GM23338 (cell line): ENCODE measurements at regions not wholly inside any gene's neighbourhood (a gene's known extent, or its start where the extent isn't known, plus 50 kb on each side); places are given as distances from the start of the nearest gene placed in this dataset.

ENCODE experiments used
- CREB1 ChIP-seq: fragments of 250-450 bp; sonication (Bioruptor Pico); IDR thresholded peaks from 2 replicates; pipeline ENCODE4 v1.5.0; 2020; ENCODE audit warnings: low read depth, mild to moderate bottlenecking, moderate library complexity
- CTCF ChIP-seq, 2 experiments: fragments of 200-600 bp in 1 of 2; sonication (generic) in 1 of 2; conservative IDR thresholded peaks; 2 replicates each; pipeline versions ENCODE4 v1.5.1 to v1.6.1; 2016 to 2017; ENCODE audit warnings: antibody characterized with exemption in 2 of 2, low read depth in 2 of 2, mild to moderate bottlenecking in 2 of 2, moderate library complexity in 1 of 2
- ETS1 ChIP-seq: IDR thresholded peaks from 2 replicates; pipeline ENCODE4 v1.6.1; 2016; ENCODE audit warnings: antibody characterized with exemption
- EZH2 ChIP-seq: fragments of 200-600 bp; sonication (generic); IDR thresholded peaks from one replicate; pipeline ENCODE4 v1.8.0; 2017; ENCODE audit warnings: antibody characterized with exemption, mild to moderate bottlenecking, low read depth; ENCODE audit not compliant: unreplicated experiment
- EZH2phosphoT487 ChIP-seq: fragments of 200-600 bp; sonication (generic); IDR thresholded peaks from one replicate; pipeline ENCODE4 v1.8.1; 2018; ENCODE audit warnings: antibody characterized with exemption; ENCODE audit not compliant: unreplicated experiment
- JUNB ChIP-seq: IDR thresholded peaks from one replicate; pipeline ENCODE4 v1.6.1; 2016; ENCODE audit warnings: antibody characterized with exemption; ENCODE audit not compliant: unreplicated experiment
- NANOG ChIP-seq: IDR thresholded peaks from 2 replicates; pipeline ENCODE4 v1.6.1; 2016; ENCODE audit warnings: antibody characterized with exemption, borderline replicate concordance
- POLR2AphosphoS5 ChIP-seq: IDR thresholded peaks from 2 replicates; pipeline ENCODE4 v1.6.1; 2016; ENCODE audit warnings: antibody characterized with exemption, low read depth
- REST ChIP-seq: IDR thresholded peaks from one replicate; pipeline ENCODE4 v1.6.1; 2018; ENCODE audit warnings: antibody characterized with exemption; ENCODE audit not compliant: unreplicated experiment
- STAT1 ChIP-seq: IDR thresholded peaks from one replicate; pipeline ENCODE4 v1.6.1; 2016; ENCODE audit warnings: antibody characterized with exemption; ENCODE audit not compliant: unreplicated experiment
- ZNF114 ChIP-seq: fragments of 250-450 bp; sonication (Bioruptor Pico); IDR thresholded peaks from 2 replicates; pipeline ENCODE4 v1.5.0; 2020; ENCODE audit warnings: mild to moderate bottlenecking, moderate library complexity
- ZNF331 ChIP-seq: fragments of 250-450 bp; sonication (Bioruptor Pico); IDR thresholded peaks from 2 replicates; pipeline ENCODE4 v1.5.0; 2020; ENCODE audit warnings: low read depth, mild to moderate bottlenecking, moderate library complexity
- ZNF462 ChIP-seq: fragments of 250-450 bp; sonication (Bioruptor Pico); IDR thresholded peaks from 2 replicates; pipeline ENCODE4 v1.5.0; 2020; ENCODE audit warnings: mild to moderate bottlenecking, moderate library complexity

- no peak for TF ChIP-seq EZH2
- TF ChIP-seq CTCF (conservative IDR thresholded peaks at IDR 0.05; ENCODE audit: low read depth in 2 of 2), result no peak
- TF ChIP-seq POLR2AphosphoS5, result no peak
- TF ChIP-seq EZH2phosphoT487, result no peak
- no peak for TF ChIP-seq REST
- no peak for TF ChIP-seq CREB1 (CRISPR knock-in tag)
- no peak for TF ChIP-seq ZNF331 (CRISPR knock-in tag)
- no peak for TF ChIP-seq JUNB
- no peak for TF ChIP-seq ETS1
- TF ChIP-seq ZNF114, result no peak
- TF ChIP-seq STAT1, result no peak
- TF ChIP-seq NANOG, result no peak
- TF ChIP-seq ZNF462 (CRISPR knock-in tag), result no peak
Measured at GRCh38 chr12:20011200-20011599, 357.1 kb upstream of the PDE3A start.
